ENCODE measurements at regions not wholly inside any gene's neighbourhood (a gene's known extent, or its start where the extent isn't known, plus 50 kb on each side); places are given as distances from the start of the nearest gene placed in this dataset.

DNA sequence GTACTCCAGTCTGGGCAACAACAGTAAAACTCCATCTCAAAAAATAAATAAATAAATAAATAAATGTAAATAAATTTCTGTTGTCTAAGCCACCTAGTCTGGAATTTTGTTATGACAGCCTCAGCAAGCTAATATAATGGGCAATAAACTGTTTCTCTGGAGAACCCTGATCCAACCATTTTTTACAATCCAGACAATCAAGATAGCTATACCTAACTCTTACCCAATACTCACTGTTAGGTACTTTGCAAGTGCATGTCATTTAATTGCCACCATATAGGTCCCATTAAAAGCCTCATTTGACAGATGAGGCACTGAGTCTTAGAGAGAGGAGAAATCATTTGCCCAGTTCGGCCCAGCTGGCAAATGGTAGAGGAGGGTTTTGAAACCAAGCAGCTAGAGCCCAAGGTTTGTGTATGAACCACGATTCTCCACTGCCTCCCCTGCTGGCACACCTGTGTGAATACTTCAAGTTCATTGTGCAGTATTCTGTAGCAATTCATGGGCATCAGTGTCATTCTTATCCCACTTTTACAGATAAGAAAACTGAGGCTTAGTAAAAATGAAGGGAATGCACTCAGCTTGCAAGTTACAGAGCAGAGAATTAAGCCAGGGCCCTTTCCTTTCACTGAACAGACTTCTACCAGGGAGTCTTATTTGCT lies 107.0 kb upstream of the UBE2E1 start:
- TF ChIP-seq SIN3A (IDR thresholded peaks at IDR 0.05; ENCODE audit: borderline replicate concordance, insufficient read depth, low read length) (no peak), FOXP2 (optimal IDR thresholded peaks at IDR 0.05; ENCODE audit: borderline replicate concordance, extremely low read depth, extremely low read length, insufficient read depth) (no peak)
- TF ChIP-seq, protein P1, sequence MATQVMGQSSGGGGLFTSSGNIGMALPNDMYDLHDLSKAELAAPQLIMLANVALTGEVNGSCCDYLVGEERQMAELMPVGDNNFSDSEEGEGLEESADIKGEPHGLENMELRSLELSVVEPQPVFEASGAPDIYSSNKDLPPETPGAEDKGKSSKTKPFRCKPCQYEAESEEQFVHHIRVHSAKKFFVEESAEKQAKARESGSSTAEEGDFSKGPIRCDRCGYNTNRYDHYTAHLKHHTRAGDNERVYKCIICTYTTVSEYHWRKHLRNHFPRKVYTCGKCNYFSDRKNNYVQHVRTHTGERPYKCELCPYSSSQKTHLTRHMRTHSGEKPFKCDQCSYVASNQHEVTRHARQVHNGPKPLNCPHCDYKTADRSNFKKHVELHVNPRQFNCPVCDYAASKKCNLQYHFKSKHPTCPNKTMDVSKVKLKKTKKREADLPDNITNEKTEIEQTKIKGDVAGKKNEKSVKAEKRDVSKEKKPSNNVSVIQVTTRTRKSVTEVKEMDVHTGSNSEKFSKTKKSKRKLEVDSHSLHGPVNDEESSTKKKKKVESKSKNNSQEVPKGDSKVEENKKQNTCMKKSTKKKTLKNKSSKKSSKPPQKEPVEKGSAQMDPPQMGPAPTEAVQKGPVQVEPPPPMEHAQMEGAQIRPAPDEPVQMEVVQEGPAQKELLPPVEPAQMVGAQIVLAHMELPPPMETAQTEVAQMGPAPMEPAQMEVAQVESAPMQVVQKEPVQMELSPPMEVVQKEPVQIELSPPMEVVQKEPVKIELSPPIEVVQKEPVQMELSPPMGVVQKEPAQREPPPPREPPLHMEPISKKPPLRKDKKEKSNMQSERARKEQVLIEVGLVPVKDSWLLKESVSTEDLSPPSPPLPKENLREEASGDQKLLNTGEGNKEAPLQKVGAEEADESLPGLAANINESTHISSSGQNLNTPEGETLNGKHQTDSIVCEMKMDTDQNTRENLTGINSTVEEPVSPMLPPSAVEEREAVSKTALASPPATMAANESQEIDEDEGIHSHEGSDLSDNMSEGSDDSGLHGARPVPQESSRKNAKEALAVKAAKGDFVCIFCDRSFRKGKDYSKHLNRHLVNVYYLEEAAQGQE (IDR thresholded peaks at IDR 0.05; ENCODE audit: insufficient read depth in 1 of 2, low read depth in 2 of 2, low read length in 2 of 2) = no peak

DNA sequence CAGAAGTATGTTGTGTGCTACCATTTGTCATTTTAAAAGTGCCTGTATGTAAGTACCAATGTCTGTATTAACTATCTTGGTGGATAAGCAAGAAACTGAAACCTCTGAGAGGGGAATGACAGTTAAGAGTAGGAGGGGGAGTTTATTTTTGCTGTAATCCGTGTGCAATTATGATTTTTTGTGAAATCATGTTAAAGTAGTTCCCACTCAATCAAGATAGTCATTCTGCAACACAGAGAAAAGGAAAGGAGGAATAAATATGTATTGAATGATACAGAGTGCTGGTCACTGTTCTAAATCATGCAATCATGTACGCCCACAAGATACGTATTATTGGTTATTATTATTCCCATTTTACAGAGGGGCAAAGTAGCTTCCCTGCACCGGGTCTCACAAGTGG lies 105.1 kb upstream of the UBE2E1 start:
- TF ChIP-seq, protein P1 (IDR thresholded peaks at IDR 0.05; ENCODE audit: insufficient read depth in 1 of 2, low read depth in 2 of 2, low read length in 2 of 2) = no peak
- TF ChIP-seq FOXP2 (optimal IDR thresholded peaks at IDR 0.05; ENCODE audit: borderline replicate concordance, extremely low read depth, extremely low read length, insufficient read depth) (no peak), SIN3A (IDR thresholded peaks at IDR 0.05; ENCODE audit: borderline replicate concordance, insufficient read depth, low read length) (no peak), TAF1 (IDR thresholded peaks at IDR 0.05; ENCODE audit: borderline replicate concordance, insufficient read depth, low read length) (no peak), POLR2AphosphoS5 (IDR thresholded peaks at IDR 0.05; ENCODE audit: low read depth, low read length) (no peak)

DNA sequence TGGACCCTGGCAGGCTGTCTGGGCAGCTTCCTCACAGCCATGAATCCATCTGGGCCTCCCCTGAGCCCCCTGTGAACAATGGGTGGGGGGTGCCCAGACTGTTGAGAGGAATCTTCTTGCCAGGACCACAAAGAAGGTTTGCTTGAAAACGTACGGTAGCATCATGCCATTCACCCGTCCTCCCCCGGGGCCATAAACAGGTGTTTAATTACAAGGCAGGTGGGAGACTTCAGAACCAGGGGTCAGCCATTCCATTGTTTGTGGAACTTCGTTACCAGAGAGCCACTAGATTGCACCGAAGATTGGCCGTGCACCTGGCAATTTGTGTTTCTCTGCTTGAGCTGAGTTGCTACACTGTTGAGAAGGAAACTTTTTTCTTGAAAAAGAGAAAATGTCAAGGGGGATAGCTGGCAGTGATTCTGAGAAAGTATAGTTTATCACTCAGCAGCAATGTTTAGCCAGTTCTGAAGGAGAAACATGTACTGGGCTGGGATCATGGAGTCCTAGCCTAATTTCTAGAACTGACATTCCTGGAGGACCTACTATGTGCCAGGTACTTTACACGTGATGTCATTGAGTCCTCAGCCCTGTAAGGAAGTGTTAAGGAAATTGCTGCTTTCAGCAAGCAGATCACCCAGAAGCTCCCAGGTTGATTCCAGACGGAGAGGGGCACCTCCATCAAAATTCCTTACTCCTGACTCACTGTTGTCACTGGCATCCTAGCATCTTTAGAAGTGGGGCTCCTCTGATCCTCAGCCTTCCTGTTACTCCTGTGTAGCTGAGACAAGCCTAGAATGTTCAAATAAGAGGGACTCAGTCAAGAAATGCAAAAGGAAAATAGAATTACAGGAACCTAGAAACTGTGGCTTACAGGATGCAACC lies 103.8 kb upstream of the UBE2E1 start:
- TF ChIP-seq POLR2AphosphoS5 (IDR thresholded peaks at IDR 0.05; ENCODE audit: low read depth, low read length) = no peak
- no peak for TF ChIP-seq TAF1 (IDR thresholded peaks at IDR 0.05; ENCODE audit: borderline replicate concordance, insufficient read depth, low read length)
- TF ChIP-seq, protein P1 (IDR thresholded peaks at IDR 0.05; ENCODE audit: insufficient read depth in 1 of 2, low read depth in 2 of 2, low read length in 2 of 2) = no peak

DNA sequence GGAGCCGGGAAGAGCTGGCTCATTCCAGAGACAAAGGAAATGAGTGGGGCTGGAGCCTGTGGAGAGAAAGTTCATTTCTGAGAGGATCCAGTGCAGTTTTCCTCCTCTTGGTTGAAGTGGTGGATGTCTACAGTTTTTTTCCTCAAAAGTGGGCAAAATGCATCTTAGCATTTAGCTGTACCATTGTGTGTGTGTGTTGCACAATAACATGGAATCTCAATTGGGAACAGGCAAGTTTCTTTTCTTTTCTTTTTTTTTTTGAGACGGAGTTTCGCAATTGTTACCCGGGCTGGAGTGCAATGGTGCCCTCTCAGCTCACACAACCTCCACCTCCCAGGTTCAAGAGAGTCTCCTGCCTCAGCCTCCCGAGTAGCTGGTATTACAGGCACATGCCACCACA lies 101.5 kb upstream of the UBE2E1 start:
- TF ChIP-seq, protein P1 (IDR thresholded peaks at IDR 0.05; ENCODE audit: insufficient read depth in 1 of 2, low read depth in 2 of 2, low read length in 2 of 2) = no peak
- TF ChIP-seq TAF1 (IDR thresholded peaks at IDR 0.05; ENCODE audit: borderline replicate concordance, insufficient read depth, low read length) = no peak
- no peak for TF ChIP-seq FOXP2 (optimal IDR thresholded peaks at IDR 0.05; ENCODE audit: borderline replicate concordance, extremely low read depth, extremely low read length, insufficient read depth)
- no peak for TF ChIP-seq SIN3A (IDR thresholded peaks at IDR 0.05; ENCODE audit: borderline replicate concordance, insufficient read depth, low read length)

Measured in PFSK-1 (cell line).